ENCODE measurements at regions not wholly inside any gene's neighbourhood (a gene's known extent, or its start where the extent isn't known, plus 50 kb on each side); places are given as distances from the start of the nearest gene placed in this dataset.

- DNase-seq = no peak
These were observed 1006.0 kb upstream of the EEF2KMT start for GRCh38 chr16:6103561-6103960.

- DNase-seq = no peak
These were observed 1001.5 kb upstream of the EEF2KMT start for GRCh38 chr16:6099102-6099501.

GRCh38 chr16:6096931-6097670, 999.5 kb upstream of the EEF2KMT start:
- no peak for DNase-seq

- no peak for DNase-seq
These were observed 997.8 kb upstream of the EEF2KMT start for GRCh38 chr16:6095414-6095813.

GRCh38 chr16:6091021-6091420, 993.4 kb upstream of the EEF2KMT start:
- DNase-seq = no peak

- DNase-seq = peak; percentile 5 to 10
These were observed 983.9 kb upstream of the EEF2KMT start for GRCh38 chr16:6081320-6081976.

GRCh38 chr16:6076631-6077030, 979.0 kb upstream of the EEF2KMT start:
- no peak for DNase-seq

GRCh38 chr16:6068063-6068462, 970.5 kb upstream of the EEF2KMT start:
- DNase-seq = no peak

GRCh38 chr16:6066652-6067051, 969.1 kb upstream of the EEF2KMT start:
- no peak for DNase-seq

- no peak for DNase-seq
These were observed 965.9 kb upstream of the EEF2KMT start for GRCh38 chr16:6063526-6063925.

- DNase-seq = no peak
These were observed 962.1 kb upstream of the EEF2KMT start for GRCh38 chr16:6059671-6060070.

- DNase-seq = no peak
These were observed 960.2 kb upstream of the EEF2KMT start for GRCh38 chr16:6057821-6058220.

GRCh38 chr16:6048017-6048416, 950.4 kb upstream of the EEF2KMT start:
- DNase-seq = no peak

GRCh38 chr16:6047325-6047724, 949.7 kb upstream of the EEF2KMT start:
- DNase-seq = no peak

GRCh38 chr16:6038941-6039645, 941.5 kb upstream of the EEF2KMT start:
- DNase-seq = no peak

- no peak for DNase-seq
These were observed 937.6 kb upstream of the EEF2KMT start for GRCh38 chr16:6035161-6035560.

GRCh38 chr16:6034511-6034910, 936.9 kb upstream of the EEF2KMT start:
- DNase-seq = no peak

GRCh38 chr16:6032438-6032837, 934.8 kb upstream of the EEF2KMT start:
- DNase-seq = no peak

- DNase-seq = no peak
These were observed 934.0 kb upstream of the EEF2KMT start for GRCh38 chr16:6031567-6031966.

- no peak for DNase-seq
These were observed 933.5 kb upstream of the EEF2KMT start for GRCh38 chr16:6031102-6031501.

GRCh38 chr16:6027733-6028132, 930.1 kb upstream of the EEF2KMT start:
- DNase-seq = no peak

GRCh38 chr16:6023449-6023848, 925.9 kb upstream of the EEF2KMT start:
- no peak for DNase-seq

- no peak for DNase-seq
These were observed 923.8 kb upstream of the EEF2KMT start for GRCh38 chr16:6021276-6021943.
